ENCODE measurements at regions not wholly inside any gene's neighbourhood (a gene's known extent, or its start where the extent isn't known, plus 50 kb on each side); places are given as distances from the start of the nearest gene placed in this dataset.

DNA sequence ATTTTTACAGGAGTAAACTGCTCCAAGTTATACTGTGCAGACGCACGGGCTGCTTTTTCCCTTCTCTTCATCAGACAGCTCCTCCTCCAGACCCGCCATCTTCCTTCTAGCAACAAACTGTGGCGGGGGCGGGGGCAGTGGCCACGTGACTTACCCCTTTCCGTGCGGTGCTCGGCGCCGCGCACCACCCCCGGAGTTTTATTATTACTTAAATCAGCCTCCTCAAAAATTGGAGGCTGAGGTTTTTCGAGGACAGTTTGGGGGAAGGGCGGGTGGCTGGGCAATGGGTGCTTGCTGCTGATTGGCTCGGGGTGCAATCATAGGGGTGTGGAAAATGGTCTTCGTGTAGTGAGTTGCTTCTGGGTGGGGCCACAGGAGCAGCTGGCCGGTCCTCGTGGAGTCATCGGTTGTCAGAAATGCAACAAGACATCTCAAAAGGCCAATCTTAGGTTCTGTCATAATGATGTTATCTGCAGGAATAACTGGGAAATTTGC is 77.1 kb upstream of the MFGE8 start:
- Histone ChIP-seq H2AK5ac (ENCODE audit: low read depth, low read length) (no peak overlapping the region), H3K4me1 (ENCODE audit: control insufficient read depth in 2 of 2, insufficient read depth in 1 of 2, low read depth in 1 of 2, low read length in 2 of 2) (peaks cover 4 to 21% of the 10 kb centered on the region in 2 donors), H3K79me1 (ENCODE audit: low read depth, low read length) (no peaks in the 10 kb centered on the region), H2AFZ (ENCODE audit: low read length) (no peak overlapping the region), H3K18ac (ENCODE audit: low read length) (no peak overlapping the region), H3K9me3 (replicated peaks in 1 of 2; ENCODE audit: control insufficient read depth in 2 of 2, insufficient read depth in 1 of 2, low read depth in 1 of 2, low read length in 2 of 2) (no peaks in the 10 kb centered on the region), H4K8ac (ENCODE audit: low read depth, low read length) (no peak overlapping the region), H2BK12ac (ENCODE audit: low read length) (no peak overlapping the region), H3K27me3 (ENCODE audit: control insufficient read depth in 3 of 3, insufficient read depth in 3 of 3, low read depth in 1 of 3, low read length in 3 of 3) (peaks cover 0 to 19% (median 0%) of the 10 kb centered on the region in 3 experiments), H3K4ac (ENCODE audit: low read length) (no peak overlapping the region), H3K36me3 (replicated peaks in 1 of 2; ENCODE audit: control insufficient read depth in 2 of 2, insufficient read depth in 2 of 2, low read length in 2 of 2) (no peaks in the 10 kb centered on the region), H3K4me3 (ENCODE audit: low read length in 2 of 2) (no peak overlapping the region), H3K14ac (ENCODE audit: low read length) (no peak overlapping the region), H3K9ac (ENCODE audit: low read depth, low read length, poor library complexity) (no peak overlapping the region), H2BK5ac (ENCODE audit: low read length) (no peak overlapping the region), H3K23ac (ENCODE audit: low read depth, low read length, poor library complexity) (no peak overlapping the region), H4K91ac (ENCODE audit: low read depth, low read length, poor library complexity) (no peak overlapping the region), H3K4me2 (ENCODE audit: insufficient read depth, low read length, poor library complexity, severe bottlenecking) (no peak overlapping the region), H3K27ac (replicated peaks; ENCODE audit: low read length) (no peak overlapping the region), H2BK120ac (ENCODE audit: low read depth, low read length) (no peak overlapping the region), H2BK15ac (ENCODE audit: low read length) (peak overlapping the region; percentile 56)
- WGBS, 2 donors (ENCODE audit: extremely low coverage in 2 of 2, insufficient read length in 2 of 2, insufficient replicate concordance in 1 of 2): no CpG with 5 or more reads among the region's 20 CpGs
- DNase-seq (ENCODE audit: low spot score): no peak

DNA sequence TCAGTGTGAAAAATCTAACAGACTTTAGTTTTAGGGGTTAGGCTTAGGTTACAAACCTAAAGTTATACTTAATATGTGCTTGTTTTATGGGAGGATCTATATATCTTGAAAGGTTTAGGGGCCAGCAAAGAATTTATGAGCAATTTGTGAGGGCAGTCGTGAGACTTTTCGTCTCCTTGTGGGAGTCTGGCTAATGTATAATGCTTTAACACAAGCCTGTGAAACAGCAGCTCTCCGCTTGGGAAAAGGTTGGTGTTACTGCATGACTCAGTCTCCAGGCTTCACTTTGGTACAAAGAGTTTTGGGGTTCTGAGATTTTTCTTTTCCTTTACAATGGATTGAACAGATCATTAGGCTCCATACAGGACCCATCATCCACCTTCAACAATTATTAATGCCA is 79.0 kb upstream of the MFGE8 start:
- H3K79me1 ChIP-seq (ENCODE audit: low read depth, low read length): no peaks in the 10 kb centered on the region
- no peak overlapping the region for H2AK5ac ChIP-seq (ENCODE audit: low read depth, low read length)
- no peak overlapping the region for H3K18ac ChIP-seq (ENCODE audit: low read length)
- H3K4me1 ChIP-seq (ENCODE audit: control insufficient read depth in 2 of 2, insufficient read depth in 1 of 2, low read depth in 1 of 2, low read length in 2 of 2): peaks cover 4 to 16% of the 10 kb centered on the region in 2 donors
- peaks cover 0 to 15% (median 0%) of the 10 kb centered on the region in 3 experiments for H3K27me3 ChIP-seq (ENCODE audit: control insufficient read depth in 3 of 3, insufficient read depth in 3 of 3, low read depth in 1 of 3, low read length in 3 of 3)
- H2BK120ac ChIP-seq (ENCODE audit: low read depth, low read length): no peak overlapping the region
- no peaks in the 10 kb centered on the region for H3K36me3 ChIP-seq (replicated peaks in 1 of 2; ENCODE audit: control insufficient read depth in 2 of 2, insufficient read depth in 2 of 2, low read length in 2 of 2)
- no peak overlapping the region for H3K27ac ChIP-seq (replicated peaks; ENCODE audit: low read length)
- H3K14ac ChIP-seq (ENCODE audit: low read length): no peak overlapping the region
- H3K9ac ChIP-seq (ENCODE audit: low read depth, low read length, poor library complexity): no peak overlapping the region
- no CpG with 5 or more reads among the region's 3 CpGs for WGBS, 2 donors (ENCODE audit: extremely low coverage in 2 of 2, insufficient read length in 2 of 2, insufficient replicate concordance in 1 of 2)
- no peak overlapping the region for H3K23ac ChIP-seq (ENCODE audit: low read depth, low read length, poor library complexity)
- H4K8ac ChIP-seq (ENCODE audit: low read depth, low read length): no peak overlapping the region
- H4K91ac ChIP-seq (ENCODE audit: low read depth, low read length, poor library complexity): no peak overlapping the region
- H3K4me2 ChIP-seq (ENCODE audit: insufficient read depth, low read length, poor library complexity, severe bottlenecking): no peak overlapping the region
- no peaks in the 10 kb centered on the region for H3K9me3 ChIP-seq (replicated peaks in 1 of 2; ENCODE audit: control insufficient read depth in 2 of 2, insufficient read depth in 1 of 2, low read depth in 1 of 2, low read length in 2 of 2)
- no peak overlapping the region for H3K4me3 ChIP-seq (ENCODE audit: low read length in 2 of 2)
- no peak for DNase-seq (ENCODE audit: low spot score)
- no peak overlapping the region for H2AFZ ChIP-seq (ENCODE audit: low read length)
- H2BK5ac ChIP-seq (ENCODE audit: low read length): no peak overlapping the region
- no peak overlapping the region for H3K4ac ChIP-seq (ENCODE audit: low read length)
- H2BK12ac ChIP-seq (ENCODE audit: low read length): no peak overlapping the region
- H2BK15ac ChIP-seq (ENCODE audit: low read length): no peak overlapping the region

DNA sequence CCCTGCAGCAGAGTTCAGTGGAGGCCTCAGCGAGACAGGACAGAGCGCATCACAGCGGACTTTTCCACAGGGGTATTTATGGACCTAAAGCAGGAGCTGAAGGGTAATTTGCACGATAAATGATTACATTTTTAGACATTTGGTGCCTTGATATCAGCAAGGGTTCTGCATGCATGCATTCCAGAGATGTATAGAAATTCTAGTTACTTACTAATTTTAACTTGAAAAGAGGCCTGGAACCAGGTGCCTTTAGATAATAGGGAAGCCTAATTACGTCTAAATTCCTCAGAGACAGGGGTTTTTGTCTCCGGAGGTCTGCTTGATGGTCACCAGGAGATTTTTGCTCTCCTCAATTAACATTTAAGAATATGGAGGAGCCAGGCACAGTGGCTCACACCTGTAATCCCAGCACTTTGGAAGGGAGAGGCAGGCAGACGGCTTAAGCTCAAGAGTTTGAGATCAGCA is 79.8 kb upstream of the MFGE8 start:
- H3K4me1 ChIP-seq (ENCODE audit: control insufficient read depth in 2 of 2, insufficient read depth in 1 of 2, low read depth in 1 of 2, low read length in 2 of 2): peaks cover 0 to 10% of the 10 kb centered on the region in 2 donors
- no peak overlapping the region for H2AK5ac ChIP-seq (ENCODE audit: low read depth, low read length)
- peaks cover 0 to 9% (median 0%) of the 10 kb centered on the region in 3 experiments for H3K27me3 ChIP-seq (ENCODE audit: control insufficient read depth in 3 of 3, insufficient read depth in 3 of 3, low read depth in 1 of 3, low read length in 3 of 3)
- H4K91ac ChIP-seq (ENCODE audit: low read depth, low read length, poor library complexity): no peak overlapping the region
- no peak overlapping the region for H3K9ac ChIP-seq (ENCODE audit: low read depth, low read length, poor library complexity)
- H3K18ac ChIP-seq (ENCODE audit: low read length): no peak overlapping the region
- H4K8ac ChIP-seq (ENCODE audit: low read depth, low read length): no peak overlapping the region
- H2BK120ac ChIP-seq (ENCODE audit: low read depth, low read length): no peak overlapping the region
- no peak overlapping the region for H2BK15ac ChIP-seq (ENCODE audit: low read length)
- DNase-seq (ENCODE audit: low spot score): no peak
- no peak overlapping the region for H3K4me3 ChIP-seq (ENCODE audit: low read length in 2 of 2)
- H3K14ac ChIP-seq (ENCODE audit: low read length): no peak overlapping the region
- H2BK12ac ChIP-seq (ENCODE audit: low read length): no peak overlapping the region
- H3K23ac ChIP-seq (ENCODE audit: low read depth, low read length, poor library complexity): no peak overlapping the region
- H2AFZ ChIP-seq (ENCODE audit: low read length): no peak overlapping the region
- H2BK5ac ChIP-seq (ENCODE audit: low read length): no peak overlapping the region
- H3K79me1 ChIP-seq (ENCODE audit: low read depth, low read length): no peaks in the 10 kb centered on the region
- no peak overlapping the region for H3K27ac ChIP-seq (replicated peaks; ENCODE audit: low read length)
- no CpG with 5 or more reads among the region's 7 CpGs for WGBS, 2 donors (ENCODE audit: extremely low coverage in 2 of 2, insufficient read length in 2 of 2, insufficient replicate concordance in 1 of 2)
- H3K9me3 ChIP-seq (replicated peaks in 1 of 2; ENCODE audit: control insufficient read depth in 2 of 2, insufficient read depth in 1 of 2, low read depth in 1 of 2, low read length in 2 of 2): no peaks in the 10 kb centered on the region
- H3K4ac ChIP-seq (ENCODE audit: low read length): no peak overlapping the region
- H3K36me3 ChIP-seq (replicated peaks in 1 of 2; ENCODE audit: control insufficient read depth in 2 of 2, insufficient read depth in 2 of 2, low read length in 2 of 2): no peaks in the 10 kb centered on the region
- H3K4me2 ChIP-seq (ENCODE audit: insufficient read depth, low read length, poor library complexity, severe bottlenecking): no peak overlapping the region

DNA sequence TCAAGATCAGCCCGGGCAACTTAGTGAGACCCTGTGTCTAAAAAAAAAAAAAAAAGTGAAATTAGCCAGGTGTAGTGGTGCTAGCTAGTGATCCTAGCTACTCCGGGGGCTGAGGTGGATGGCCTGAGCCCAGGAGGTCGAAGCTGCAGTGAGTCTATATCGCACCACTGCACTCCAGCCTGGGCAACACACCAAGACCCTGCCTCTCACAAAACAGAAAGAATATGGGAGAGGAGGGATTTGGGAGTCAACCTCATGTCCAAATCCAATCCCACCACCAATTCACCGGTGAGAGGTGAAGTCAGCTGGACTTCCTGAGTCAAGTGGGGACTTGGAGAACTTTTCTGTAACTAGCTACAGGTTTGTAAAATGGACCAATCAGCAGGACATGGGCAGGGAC is 80.5 kb upstream of the MFGE8 start:
- Histone ChIP-seq H2AFZ (ENCODE audit: low read length) (no peak overlapping the region), H2BK5ac (ENCODE audit: low read length) (no peak overlapping the region), H3K79me1 (ENCODE audit: low read depth, low read length) (no peaks in the 10 kb centered on the region), H3K27me3 (ENCODE audit: control insufficient read depth in 3 of 3, insufficient read depth in 3 of 3, low read depth in 1 of 3, low read length in 3 of 3) (peaks cover 0 to 7% (median 0%) of the 10 kb centered on the region in 3 experiments), H2BK15ac (ENCODE audit: low read length) (peak overlapping the region; percentile 49), H3K9ac (ENCODE audit: low read depth, low read length, poor library complexity) (no peak overlapping the region), H2BK12ac (ENCODE audit: low read length) (peak overlapping the region; percentile 65), H3K4me2 (ENCODE audit: insufficient read depth, low read length, poor library complexity, severe bottlenecking) (no peak overlapping the region), H3K23ac (ENCODE audit: low read depth, low read length, poor library complexity) (no peak overlapping the region), H2AK5ac (ENCODE audit: low read depth, low read length) (no peak overlapping the region), H3K9me3 (replicated peaks in 1 of 2; ENCODE audit: control insufficient read depth in 2 of 2, insufficient read depth in 1 of 2, low read depth in 1 of 2, low read length in 2 of 2) (no peaks in the 10 kb centered on the region), H3K4me1 (ENCODE audit: control insufficient read depth in 2 of 2, insufficient read depth in 1 of 2, low read depth in 1 of 2, low read length in 2 of 2) (peaks cover 0 to 8% of the 10 kb centered on the region in 2 donors), H3K14ac (ENCODE audit: low read length) (no peak overlapping the region), H3K4me3 (ENCODE audit: low read length in 2 of 2) (no peak overlapping the region), H2BK120ac (ENCODE audit: low read depth, low read length) (no peak overlapping the region), H3K4ac (ENCODE audit: low read length) (no peak overlapping the region), H3K18ac (ENCODE audit: low read length) (peak overlapping the region; percentile 54), H4K91ac (ENCODE audit: low read depth, low read length, poor library complexity) (no peak overlapping the region), H4K8ac (ENCODE audit: low read depth, low read length) (no peak overlapping the region), H3K36me3 (replicated peaks in 1 of 2; ENCODE audit: control insufficient read depth in 2 of 2, insufficient read depth in 2 of 2, low read length in 2 of 2) (no peaks in the 10 kb centered on the region), H3K27ac (replicated peaks; ENCODE audit: low read length) (no peak overlapping the region)
- WGBS, 2 donors (ENCODE audit: extremely low coverage in 2 of 2, insufficient read length in 2 of 2, insufficient replicate concordance in 1 of 2): no CpG with 5 or more reads among the region's 5 CpGs
- no peak for DNase-seq (ENCODE audit: low spot score)
